Right lobe of liver (tissue), 4 donors: ENCODE measurements at regions not wholly inside any gene's neighbourhood (a gene's known extent, or its start where the extent isn't known, plus 50 kb on each side); places are given as distances from the start of the nearest gene placed in this dataset.

Experiments
- CTCF ChIP-seq, 4 donors: fragments of 200-600 bp in 3 of 4; fragments of 450-650 bp in 1 of 4; IDR thresholded peaks; one replicate each; pipeline versions ENCODE4 v1.5.1 to v1.8.0; 2016 to 2022; ENCODE audit warnings: antibody characterized with exemption in 4 of 4, mild to moderate bottlenecking in 2 of 4
- POLR2A ChIP-seq: fragments of 450-650 bp; IDR thresholded peaks from one replicate; pipeline ENCODE4 v1.6.1; 2017; ENCODE audit warnings: antibody characterized with exemption, mild to moderate bottlenecking
- donor health status: DM: no; HTN: no; CAD: no.
- donor health status: DM: no; HTN: no; CAD: no.
- donor health status: DM: no; HTN: yes; CAD: no.

- no peak for TF ChIP-seq CTCF (IDR thresholded peaks at IDR 0.05)
- no peak for TF ChIP-seq POLR2A
Observed at GRCh38 chr5:116951219-116951618, 376.6 kb upstream of the SEMA6A start.
